GM18873 (cell line): ENCODE measurements at regions not wholly inside any gene's neighbourhood (a gene's known extent, or its start where the extent isn't known, plus 50 kb on each side); places are given as distances from the start of the nearest gene placed in this dataset.

Experiments used
- ATAC-seq: cut with Tn5 transposase; IDR thresholded peaks from one replicate; pipeline ENCODE4 v1.9.1; 2021; ENCODE audit warnings: mild to moderate bottlenecking, moderate library complexity, moderate number of reproducible peaks; ENCODE audit not compliant: unreplicated experiment, low FRiP score

GRCh38 chr5:89045216-89045615 lies 162.2 kb upstream of the MEF2C start:
- no peak for ATAC-seq

GRCh38 chr5:89044674-89045200 lies 161.8 kb upstream of the MEF2C start:
- no peak for ATAC-seq

- ATAC-seq: no peak
Observed at GRCh38 chr5:89043676-89044075, 160.7 kb upstream of the MEF2C start.

- ATAC-seq: no peak
Observed at GRCh38 chr5:89042746-89043145, 159.8 kb upstream of the MEF2C start.

GRCh38 chr5:89041976-89042375 lies 159.0 kb upstream of the MEF2C start:
- ATAC-seq: no peak

GRCh38 chr5:89041249-89041779 lies 158.3 kb upstream of the MEF2C start:
- ATAC-seq: no peak

GRCh38 chr5:89036704-89037489 lies 153.9 kb upstream of the MEF2C start:
- no peak for ATAC-seq

- ATAC-seq: no peak
Observed at GRCh38 chr5:89036166-89036565, 153.2 kb upstream of the MEF2C start.

GRCh38 chr5:89034588-89034987 lies 151.6 kb upstream of the MEF2C start:
- ATAC-seq: no peak

- no peak for ATAC-seq
Observed at GRCh38 chr5:89030798-89031197, 147.8 kb upstream of the MEF2C start.

- no peak for ATAC-seq
Observed at GRCh38 chr5:89028595-89029285, 145.8 kb upstream of the MEF2C start.

GRCh38 chr5:89024045-89024444 lies 141.1 kb upstream of the MEF2C start:
- no peak for ATAC-seq

- ATAC-seq: no peak
Observed at GRCh38 chr5:89020926-89021610, 138.1 kb upstream of the MEF2C start.

GRCh38 chr5:89016741-89017303 lies 133.8 kb upstream of the MEF2C start:
- ATAC-seq: no peak

GRCh38 chr5:89015409-89015808 lies 132.4 kb upstream of the MEF2C start:
- ATAC-seq: no peak

- no peak for ATAC-seq
Observed at GRCh38 chr5:89011778-89012711, 129.1 kb upstream of the MEF2C start.

GRCh38 chr5:89010512-89010911 lies 127.5 kb upstream of the MEF2C start:
- ATAC-seq: no peak

- ATAC-seq: no peak
Observed at GRCh38 chr5:89008291-89008690, 125.3 kb upstream of the MEF2C start.

- no peak for ATAC-seq
Observed at GRCh38 chr5:89005990-89006389, 123.0 kb upstream of the MEF2C start.

- no peak for ATAC-seq
Observed at GRCh38 chr5:89004379-89004778, 121.4 kb upstream of the MEF2C start.
